HCT116 (cell line): ENCODE measurements at regions not wholly inside any gene's neighbourhood (a gene's known extent, or its start where the extent isn't known, plus 50 kb on each side); places are given as distances from the start of the nearest gene placed in this dataset.

Experiments used
- ATAC-seq: fragments of 200-7000 bp; cut with Tn5 transposase; 2 replicates; pipeline ENCODE4 v1.9.1; 2020; ENCODE audit warnings: mild to moderate bottlenecking, moderate library complexity
- BruUV-seq: library from RNA; stranded (reverse); fragments of 400-500 nt; replicated peaks from 2 replicates; lab custom pipeline; 2021; lab: Mats Ljungman, UMichigan
- CTCF ChIA-PET: fragments of 300-600 bp; sonication (Branson Sonifier 250); formaldehyde crosslinking; loops from one replicate; lab custom pipeline; 2021; ENCODE audit warnings: antibody characterized with exemption; lab: Charles Lee
- POLR2A ChIA-PET: fragments of 300-600, 350-600 bp; sonication (Branson Sonifier 250); formaldehyde crosslinking; loops from one replicate; lab custom pipeline; 2021; ENCODE audit warnings: antibody characterized with exemption; lab: Charles Lee
- RAD21 ChIA-PET, 2 experiments: fragments of 300-600 bp; sonication (Branson Sonifier 250); formaldehyde crosslinking; loops; one replicate each; lab custom pipeline; 2023; ENCODE audit warnings: low total read pairs in 2 of 2; ENCODE audit not compliant: uncharacterized antibody in 2 of 2, unreplicated experiment in 2 of 2, low non-redundant PET in 1 of 2; lab: Charles Lee
- DNase-seq: peaks from one replicate; pipeline ENCODE4 v3.0.0-alpha.2; 2010; ENCODE audit warnings: low read depth, low spot score
- H2AFZ ChIP-seq: fragments of 200-600 bp; shearing (Covaris generic), sonication (generic); 2 replicates; pipeline ENCODE4 v1.6.1; 2017; ENCODE audit warnings: low read depth, mixed run types, mixed read lengths, antibody characterized with exemption, low read length; ENCODE audit not compliant: poor library complexity, severe bottlenecking
- H3K27ac ChIP-seq: 2 replicates; pipeline ENCODE4 v1.5.1; 2012; ENCODE audit warnings: low read depth, low read length
- H3K27me3 ChIP-seq: fragments of 200-600 bp; sonication (generic); 2 replicates; pipeline ENCODE4 v1.6.1; 2016; ENCODE audit warnings: mixed run types, low read length, mixed read lengths; ENCODE audit not compliant: insufficient read depth
- H3K36me3 ChIP-seq, 2 experiments: fragments of 200-500 bp in 1 of 2; fragments of 200-600 bp in 1 of 2; sonication (Bioruptor generic) in 1 of 2; sonication (generic) in 1 of 2; 2 replicates each; pipeline versions ENCODE4 v1.5.1 to v1.6.1; 2014 to 2016; ENCODE audit warnings: low read length in 2 of 2, inconsistent platforms in 1 of 2, mixed read lengths in 1 of 2, mixed run types in 1 of 2; ENCODE audit not compliant: insufficient read depth in 2 of 2, control insufficient read depth in 1 of 2
- H3K4me1 ChIP-seq, 2 experiments: fragments of 200-600 bp in 1 of 2; sonication (generic) in 1 of 2; 2 replicates each; pipeline versions ENCODE4 v1.5.1 to v1.6.1; 2012 to 2017; ENCODE audit warnings: low read length in 2 of 2, inconsistent platforms in 1 of 2, mild to moderate bottlenecking in 1 of 2, mixed read lengths in 1 of 2, mixed run types in 1 of 2, moderate library complexity in 1 of 2; ENCODE audit not compliant: insufficient read depth in 2 of 2, control insufficient read depth in 1 of 2
- H3K4me2 ChIP-seq: fragments of 200-600 bp; sonication (generic); 2 replicates; pipeline ENCODE4 v1.6.1; 2017; ENCODE audit warnings: mixed run types, low read length, mixed read lengths
- H3K4me3 ChIP-seq, 2 experiments: fragments of 200-600 bp in 1 of 2; sonication (generic) in 1 of 2; replicated peaks in 1 of 2; 2 replicates each; pipeline ENCODE4 v1.5.1; 2011 to 2016; ENCODE audit warnings: low read length in 2 of 2, control low read depth in 1 of 2, low read depth in 1 of 2, mild to moderate bottlenecking in 1 of 2, mixed read lengths in 1 of 2, mixed run types in 1 of 2
- H3K79me2 ChIP-seq: fragments of 200-600 bp; sonication (generic); 2 replicates; pipeline ENCODE4 v1.6.1; 2017; ENCODE audit warnings: mild to moderate bottlenecking, mixed run types, low read length, moderate library complexity, mixed read lengths; ENCODE audit not compliant: insufficient read depth
- H3K9ac ChIP-seq: fragments of 200-600 bp; sonication (generic); 2 replicates; pipeline ENCODE4 v1.6.1; 2016; ENCODE audit warnings: low read length, mixed read lengths
- H3K9me2 ChIP-seq: fragments of 200-600 bp; sonication (generic), shearing (Covaris generic); 2 replicates; pipeline ENCODE4 v1.6.1; 2017; ENCODE audit warnings: mixed run types, mild to moderate bottlenecking, moderate library complexity; ENCODE audit not compliant: insufficient read depth
- H3K9me3 ChIP-seq, 2 experiments: fragments of 200-500 bp in 1 of 2; fragments of 200-600 bp in 1 of 2; sonication (Bioruptor generic) in 1 of 2; sonication (generic) in 1 of 2; 2 replicates each; pipeline ENCODE4 v1.6.1; 2014 to 2017; ENCODE audit warnings: low read length in 2 of 2, mixed read lengths in 2 of 2, inconsistent platforms in 1 of 2, low read depth in 1 of 2, mild to moderate bottlenecking in 1 of 2, mixed run types in 1 of 2, moderate library complexity in 1 of 2; ENCODE audit not compliant: control insufficient read depth in 1 of 2, insufficient read depth in 1 of 2
- H4K20me1 ChIP-seq: fragments of 200-600 bp; sonication (generic), shearing (Covaris generic); 2 replicates; pipeline ENCODE4 v1.6.1; 2017; ENCODE audit warnings: mixed run types, mild to moderate bottlenecking, moderate library complexity; ENCODE audit not compliant: insufficient read depth
- CBX3 ChIP-seq: IDR thresholded peaks from 2 replicates; pipeline ENCODE4 v1.6.1; 2012; ENCODE audit warnings: low read depth
- ELF1 ChIP-seq: IDR thresholded peaks from 2 replicates; pipeline ENCODE4 v1.6.1; 2012; ENCODE audit warnings: low read depth, borderline replicate concordance
- FOSL1 ChIP-seq: IDR thresholded peaks from 2 replicates; pipeline ENCODE4 v1.6.1; 2012; ENCODE audit warnings: low read depth
- MAX ChIP-seq: IDR thresholded peaks from 2 replicates; pipeline ENCODE4 v1.6.1; 2012
- REST ChIP-seq: IDR thresholded peaks from 2 replicates; pipeline ENCODE4 v1.6.1; 2012; ENCODE audit warnings: low read depth
- SIN3A ChIP-seq: IDR thresholded peaks from 2 replicates; pipeline ENCODE4 v1.6.1; 2012; ENCODE audit warnings: low read depth
- YY1 ChIP-seq: IDR thresholded peaks from 2 replicates; pipeline ENCODE4 v1.6.1; 2011; ENCODE audit warnings: low read length, low read depth, moderate library complexity, mild to moderate bottlenecking; ENCODE audit not compliant: insufficient replicate concordance; ENCODE audit errors: extremely low read depth
- ZFX ChIP-seq: fragments of 450-650 bp; IDR thresholded peaks from 2 replicates; pipeline ENCODE4 v1.6.1; 2017
- ZNF274 ChIP-seq: fragments of 200-500 bp; sonication (Bioruptor generic); IDR thresholded peaks from 2 replicates; pipeline ENCODE4 v1.6.1; 2014; ENCODE audit warnings: mild to moderate bottlenecking, low read depth, low read length, inconsistent platforms
- intact Hi-C: fragments of 100-400 bp; cut with micrococcal nuclease; formaldehyde crosslinking; loops from 2 replicates; pipeline ENCODE4 v1.10.0; 2022

DNA sequence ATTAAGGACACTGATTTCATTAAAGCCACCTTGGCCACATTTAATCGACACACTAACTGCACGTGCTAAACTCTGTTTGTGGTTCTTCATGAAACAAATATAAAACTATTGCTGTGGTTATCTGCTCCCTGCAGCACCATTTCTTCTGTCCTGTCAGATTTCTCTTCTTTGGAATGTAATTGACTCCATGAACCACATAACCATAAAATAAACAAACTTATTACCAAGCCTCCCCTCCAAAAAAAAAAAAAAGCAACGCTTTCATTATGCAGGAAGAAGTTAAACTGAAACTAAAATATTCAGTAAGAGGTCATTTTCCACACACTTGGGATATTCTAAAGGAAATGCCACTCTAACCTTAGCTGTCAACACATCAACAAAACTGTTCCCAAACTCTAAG, 319.1 kb upstream of the NT5E start:
- Histone ChIP-seq H3K4me1 (no peaks in the 10 kb centered on the region), H3K4me3 (no peak overlapping the region), H3K9ac (no peak overlapping the region), H3K36me3 (no peaks in the 10 kb centered on the region), H3K79me2 (no peaks in the 10 kb centered on the region), H3K27ac (no peak overlapping the region), H3K9me3 (no peaks in the 10 kb centered on the region), H3K4me2 (no peak overlapping the region)
- DNase-seq (no peak), ATAC-seq (no peak)
- RAD21 ChIA-PET: no interaction called here
- TF ChIP-seq CBX3: no peak
- TF ChIP-seq FOSL1: no peak
- TF ChIP-seq YY1: no peak
- TF ChIP-seq SIN3A: no peak
- no peak for TF ChIP-seq ZNF274
- no peak for TF ChIP-seq ZFX
- no peak for TF ChIP-seq MAX
- no peak for TF ChIP-seq ELF1
- no peak for TF ChIP-seq REST
- TF ChIP-seq, all 23 proteins: peak for 0
- H3K27me3 ChIP-seq: 0 out of 2 replicates have a peak, but pooled peaks cover 4% of the 10 kb centered on the region
- intact Hi-C loops: no loop called here
- POLR2A ChIA-PET: no interaction called here
- H3K9me2 ChIP-seq: no peaks in the 10 kb centered on the region
- no peak overlapping the region for H2AFZ ChIP-seq
- no peaks in the 10 kb centered on the region for H4K20me1 ChIP-seq
- no TSS peak for BruUV-seq
- CTCF ChIA-PET: no interaction called here
